DOHH2 (cell line): ENCODE measurements at regions not wholly inside any gene's neighbourhood (a gene's known extent, or its start where the extent isn't known, plus 50 kb on each side); places are given as distances from the start of the nearest gene placed in this dataset.

Source experiments
- H3F3A ChIP-seq: fragments of 200-600 bp; sonication (generic), shearing (Covaris generic); 2 replicates; pipeline ENCODE4 v1.6.0; 2016; ENCODE audit warnings: antibody characterized with exemption, mild to moderate bottlenecking; ENCODE audit not compliant: control insufficient read depth, insufficient read depth
- H3K27ac ChIP-seq: fragments of 200-600 bp; sonication (generic); 2 replicates; pipeline ENCODE4 v1.5.1; 2014; ENCODE audit warnings: low read depth, mild to moderate bottlenecking, low read length, moderate library complexity
- H3K27me3 ChIP-seq: fragments of 200-600 bp; sonication (generic); 2 replicates; pipeline ENCODE4 v1.6.1; 2014; ENCODE audit warnings: mild to moderate bottlenecking, low read length, mixed read lengths; ENCODE audit not compliant: control insufficient read depth
- H3K36me3 ChIP-seq: fragments of 200-600 bp; sonication (generic); 2 replicates; pipeline ENCODE4 v1.6.1; 2014; ENCODE audit warnings: mild to moderate bottlenecking, low read length, moderate library complexity, mixed read lengths; ENCODE audit not compliant: control insufficient read depth
- H3K4me1 ChIP-seq: fragments of 200-600 bp; sonication (generic); 2 replicates; pipeline ENCODE4 v1.6.1; 2014; ENCODE audit warnings: mild to moderate bottlenecking, low read length, mixed read lengths; ENCODE audit not compliant: control insufficient read depth
- H3K4me2 ChIP-seq: fragments of 200-600 bp; sonication (generic); 2 replicates; pipeline ENCODE4 v1.6.0; 2014; ENCODE audit warnings: mild to moderate bottlenecking, low read length, moderate library complexity
- H3K4me3 ChIP-seq: fragments of 200-600 bp; sonication (generic); 2 replicates; pipeline ENCODE4 v1.5.1; 2014; ENCODE audit warnings: mild to moderate bottlenecking, low read length, mixed read lengths
- H3K79me2 ChIP-seq: fragments of 200-600 bp; sonication (generic); 2 replicates; pipeline ENCODE4 v1.6.1; 2014; ENCODE audit warnings: mild to moderate bottlenecking, low read length, mixed read lengths; ENCODE audit not compliant: control insufficient read depth
- H3K9me2 ChIP-seq: fragments of 200-600 bp; sonication (generic); replicated peaks from 2 replicates; pipeline ENCODE4 v1.6.1; 2014; ENCODE audit warnings: mild to moderate bottlenecking, low read length, mixed read lengths; ENCODE audit not compliant: control insufficient read depth
- H3K9me3 ChIP-seq: fragments of 200-600 bp; sonication (generic); 2 replicates; pipeline ENCODE4 v1.6.1; 2014; ENCODE audit warnings: antibody characterized with exemption, low read length, mixed read lengths; ENCODE audit not compliant: control insufficient read depth, insufficient read depth
- H4K20me1 ChIP-seq: fragments of 200-600 bp; sonication (generic); 2 replicates; pipeline ENCODE4 v1.6.0; 2014; ENCODE audit warnings: low read depth, mild to moderate bottlenecking, antibody characterized with exemption, low read length, moderate library complexity; ENCODE audit not compliant: control insufficient read depth, insufficient read depth
- EZH2phosphoT487 ChIP-seq: fragments of 200-600 bp; sonication (generic); IDR thresholded peaks from 2 replicates; pipeline ENCODE4 v1.6.1; 2017; ENCODE audit warnings: borderline replicate concordance, mild to moderate bottlenecking, antibody characterized with exemption, low read length, moderate library complexity, mixed read lengths
- TF ChIP-seq, protein P1 (sequence below): fragments of 200-600 bp; sonication (generic); IDR thresholded peaks from one replicate; pipeline ENCODE4 v1.5.1; 2014; ENCODE audit warnings: antibody characterized with exemption, mild to moderate bottlenecking, low read depth, low read length; ENCODE audit not compliant: poor library complexity, severe bottlenecking

GRCh38 chr1:80994934-80995333 is 805.8 kb upstream of the ADGRL2 start:
- Histone ChIP-seq H3K4me3 (no peak overlapping the region), H4K20me1 (no peaks in the 10 kb centered on the region), H3K27me3 (no peaks in the 10 kb centered on the region), H3K27ac (no peak overlapping the region), H3K4me2 (no peak overlapping the region), H3K4me1 (no peaks in the 10 kb centered on the region), H3K9me2 (no peaks in the 10 kb centered on the region), H3K36me3 (no peaks in the 10 kb centered on the region), H3K79me2 (no peaks in the 10 kb centered on the region), H3F3A (no peaks in the 10 kb centered on the region), H3K9me3 (no peaks in the 10 kb centered on the region)
- TF ChIP-seq, protein P1, sequence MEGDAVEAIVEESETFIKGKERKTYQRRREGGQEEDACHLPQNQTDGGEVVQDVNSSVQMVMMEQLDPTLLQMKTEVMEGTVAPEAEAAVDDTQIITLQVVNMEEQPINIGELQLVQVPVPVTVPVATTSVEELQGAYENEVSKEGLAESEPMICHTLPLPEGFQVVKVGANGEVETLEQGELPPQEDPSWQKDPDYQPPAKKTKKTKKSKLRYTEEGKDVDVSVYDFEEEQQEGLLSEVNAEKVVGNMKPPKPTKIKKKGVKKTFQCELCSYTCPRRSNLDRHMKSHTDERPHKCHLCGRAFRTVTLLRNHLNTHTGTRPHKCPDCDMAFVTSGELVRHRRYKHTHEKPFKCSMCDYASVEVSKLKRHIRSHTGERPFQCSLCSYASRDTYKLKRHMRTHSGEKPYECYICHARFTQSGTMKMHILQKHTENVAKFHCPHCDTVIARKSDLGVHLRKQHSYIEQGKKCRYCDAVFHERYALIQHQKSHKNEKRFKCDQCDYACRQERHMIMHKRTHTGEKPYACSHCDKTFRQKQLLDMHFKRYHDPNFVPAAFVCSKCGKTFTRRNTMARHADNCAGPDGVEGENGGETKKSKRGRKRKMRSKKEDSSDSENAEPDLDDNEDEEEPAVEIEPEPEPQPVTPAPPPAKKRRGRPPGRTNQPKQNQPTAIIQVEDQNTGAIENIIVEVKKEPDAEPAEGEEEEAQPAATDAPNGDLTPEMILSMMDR: no peak
- TF ChIP-seq EZH2phosphoT487: no peak

DNA sequence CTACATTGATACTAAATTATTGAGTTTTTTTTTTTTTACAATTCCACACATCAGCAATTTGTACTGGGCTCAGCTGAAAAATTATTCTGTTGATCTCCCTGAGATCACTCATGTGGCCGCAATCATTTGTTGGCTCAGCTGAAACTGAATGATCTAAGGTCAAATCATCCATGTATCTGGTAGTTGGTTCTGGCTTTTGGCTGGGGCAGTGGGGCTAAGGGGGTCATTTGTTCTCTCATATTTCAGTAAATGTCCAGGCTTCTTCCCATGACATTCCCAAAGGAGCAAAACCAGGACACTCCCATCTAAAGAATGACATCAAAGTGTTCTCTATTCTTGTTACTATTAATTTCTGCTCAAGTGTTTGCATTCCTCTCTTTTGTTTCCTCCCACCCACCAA is 806.7 kb upstream of the ADGRL2 start:
- H3K36me3 ChIP-seq: no peaks in the 10 kb centered on the region
- no peaks in the 10 kb centered on the region for H3F3A ChIP-seq
- H3K79me2 ChIP-seq: no peaks in the 10 kb centered on the region
- H3K27me3 ChIP-seq: no peaks in the 10 kb centered on the region
- H3K4me3 ChIP-seq: no peak overlapping the region
- H3K4me2 ChIP-seq: no peak overlapping the region
- H3K27ac ChIP-seq: no peak overlapping the region
- H4K20me1 ChIP-seq: no peaks in the 10 kb centered on the region
- no peak for TF ChIP-seq EZH2phosphoT487
- TF ChIP-seq, protein P1: no peak
- H3K9me3 ChIP-seq: no peaks in the 10 kb centered on the region
- no peaks in the 10 kb centered on the region for H3K4me1 ChIP-seq
- no peaks in the 10 kb centered on the region for H3K9me2 ChIP-seq

- H3K36me3 ChIP-seq: no peaks in the 10 kb centered on the region
- H3K9me3 ChIP-seq: no peaks in the 10 kb centered on the region
- H3K9me2 ChIP-seq: no peaks in the 10 kb centered on the region
- no peak overlapping the region for H3K27ac ChIP-seq
- no peaks in the 10 kb centered on the region for H3K27me3 ChIP-seq
- no peaks in the 10 kb centered on the region for H3F3A ChIP-seq
- no peak overlapping the region for H3K4me2 ChIP-seq
- TF ChIP-seq, protein P1: no peak
- TF ChIP-seq EZH2phosphoT487: no peak
- H3K79me2 ChIP-seq: no peaks in the 10 kb centered on the region
- H3K4me1 ChIP-seq: no peaks in the 10 kb centered on the region
- no peak overlapping the region for H3K4me3 ChIP-seq
- H4K20me1 ChIP-seq: no peaks in the 10 kb centered on the region
These were observed 807.4 kb upstream of the ADGRL2 start for GRCh38 chr1:80993154-80993980.
